Skeletal muscle tissue (tissue), 3 donors: ENCODE measurements at regions not wholly inside any gene's neighbourhood (a gene's known extent, or its start where the extent isn't known, plus 50 kb on each side); places are given as distances from the start of the nearest gene placed in this dataset.

Experiments
- H3K27ac ChIP-seq: one replicate; pipeline ENCODE4 v1.7.0; 2013; ENCODE audit warnings: mild to moderate bottlenecking, low read depth, low read length, inconsistent platforms
- H3K27me3 ChIP-seq, 3 donors: one replicate each; pipeline ENCODE4 v1.7.0; 2013; ENCODE audit warnings: low read length in 3 of 3; ENCODE audit not compliant: control insufficient read depth in 3 of 3, insufficient read depth in 3 of 3
- H3K36me3 ChIP-seq, 3 donors: one replicate each; pipeline ENCODE4 v1.7.0; 2013; ENCODE audit warnings: low read length in 3 of 3; ENCODE audit not compliant: control insufficient read depth in 3 of 3, insufficient read depth in 3 of 3
- H3K4me1 ChIP-seq, 3 donors: one replicate each; pipeline ENCODE4 v1.7.0; 2013; ENCODE audit warnings: low read length in 3 of 3, mild to moderate bottlenecking in 3 of 3; ENCODE audit not compliant: control insufficient read depth in 3 of 3, insufficient read depth in 3 of 3
- H3K4me3 ChIP-seq, 3 donors: one replicate each; pipeline ENCODE4 v1.7.0; 2013; ENCODE audit warnings: low read length in 3 of 3
- H3K9ac ChIP-seq, 3 donors: one replicate each; pipeline ENCODE4 v1.7.0; 2013; ENCODE audit warnings: low read length in 3 of 3, mild to moderate bottlenecking in 3 of 3, moderate library complexity in 2 of 3, low read depth in 1 of 3
- H3K9me3 ChIP-seq, 3 donors: one replicate each; pipeline ENCODE4 v1.7.0; 2013; ENCODE audit warnings: low read length in 3 of 3; ENCODE audit not compliant: control insufficient read depth in 3 of 3
- donor health status: Osteomylitis.

DNA sequence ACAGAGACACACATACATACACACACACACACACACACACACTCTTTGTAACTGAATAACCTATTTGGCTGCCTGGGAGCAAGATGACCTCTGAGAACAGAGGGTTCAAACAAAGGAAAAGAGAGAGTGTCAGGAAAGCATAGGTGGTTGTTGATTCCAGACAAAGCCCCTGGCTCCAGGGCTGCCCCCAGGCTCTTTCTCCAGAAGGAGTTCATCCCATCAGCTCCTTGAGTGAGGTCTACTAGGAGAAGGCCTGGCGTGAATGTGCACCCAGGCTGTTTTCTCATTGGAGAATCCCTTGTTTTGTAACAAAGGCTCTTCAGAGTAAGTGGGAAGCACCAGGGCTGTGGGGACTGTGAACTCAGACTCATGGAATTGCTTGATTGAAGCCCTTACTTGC lies 151.9 kb downstream of the EMP1 start:
- Histone ChIP-seq H3K9ac (no peak overlapping the region), H3K4me3 (no peak overlapping the region), H3K27me3 (no peaks in the 10 kb centered on the region), H3K9me3 (no peaks in the 10 kb centered on the region), H3K36me3 (no peaks in the 10 kb centered on the region), H3K27ac (no peak overlapping the region), H3K4me1 (no peaks in the 10 kb centered on the region)

DNA sequence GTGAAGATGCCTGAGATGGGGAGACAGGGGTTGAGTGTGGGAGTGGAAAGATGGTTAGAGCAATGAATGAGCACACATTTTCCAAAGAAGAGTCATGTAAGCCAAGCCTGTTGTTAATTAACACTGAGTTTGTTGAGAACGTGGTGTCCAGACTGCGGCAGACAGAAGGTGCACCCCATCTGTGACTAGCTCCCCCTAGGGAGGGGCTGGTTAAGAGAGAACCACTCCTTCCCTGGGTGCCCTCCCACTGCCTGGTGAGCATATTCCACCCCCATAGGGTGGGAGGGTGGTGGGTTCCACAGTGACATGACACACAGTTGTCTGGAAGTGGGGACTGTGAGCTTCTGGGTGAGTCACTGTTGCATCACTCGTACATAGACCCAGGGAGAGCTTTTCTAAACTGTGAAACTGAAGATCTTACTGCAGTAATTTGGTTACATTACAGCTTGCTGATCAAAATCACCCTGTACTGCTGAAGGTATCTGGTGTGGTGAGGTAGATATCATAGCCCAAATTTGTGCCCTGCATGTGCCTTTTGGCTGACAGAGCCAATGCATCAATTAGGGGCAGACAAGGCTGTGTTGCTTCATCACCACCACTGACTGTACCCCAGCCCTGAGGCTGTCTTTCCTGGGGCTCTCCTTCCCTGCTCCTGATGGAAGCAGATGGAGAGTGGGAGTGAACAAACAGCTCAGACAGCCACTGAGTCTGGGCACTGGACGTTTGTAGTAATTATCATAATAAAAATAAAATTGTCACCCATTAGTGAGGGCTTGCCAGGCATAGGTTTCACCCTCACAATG lies 150.9 kb downstream of the EMP1 start:
- Histone ChIP-seq H3K9ac (no peak overlapping the region), H3K4me1 (no peaks in the 10 kb centered on the region), H3K9me3 (no peaks in the 10 kb centered on the region), H3K27ac (no peak overlapping the region), H3K36me3 (no peaks in the 10 kb centered on the region), H3K27me3 (no peaks in the 10 kb centered on the region), H3K4me3 (no peak overlapping the region)

DNA sequence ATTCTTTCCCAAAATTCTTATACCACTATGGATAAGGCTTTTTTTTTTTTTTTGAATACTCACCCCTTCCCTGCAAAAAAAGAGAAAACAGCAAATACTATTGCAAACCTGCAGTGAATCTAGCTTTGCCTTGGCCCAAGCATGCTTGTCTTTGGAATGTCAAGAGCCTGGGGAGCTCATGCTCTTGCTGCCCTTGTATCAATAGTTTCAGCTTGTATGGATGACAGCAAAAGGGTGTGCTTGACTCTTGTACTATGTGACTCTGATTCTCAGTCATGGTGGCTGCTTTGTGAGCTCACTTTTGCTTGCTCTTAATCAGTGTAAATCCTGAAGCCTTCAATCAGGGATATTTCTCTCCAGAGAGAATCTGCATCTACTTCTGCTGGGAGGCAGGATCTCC lies 149.2 kb downstream of the EMP1 start:
- Histone ChIP-seq H3K9ac (no peak overlapping the region), H3K9me3 (no peaks in the 10 kb centered on the region), H3K27me3 (no peaks in the 10 kb centered on the region), H3K4me3 (no peak overlapping the region), H3K27ac (no peak overlapping the region), H3K36me3 (no peaks in the 10 kb centered on the region), H3K4me1 (no peaks in the 10 kb centered on the region)

DNA sequence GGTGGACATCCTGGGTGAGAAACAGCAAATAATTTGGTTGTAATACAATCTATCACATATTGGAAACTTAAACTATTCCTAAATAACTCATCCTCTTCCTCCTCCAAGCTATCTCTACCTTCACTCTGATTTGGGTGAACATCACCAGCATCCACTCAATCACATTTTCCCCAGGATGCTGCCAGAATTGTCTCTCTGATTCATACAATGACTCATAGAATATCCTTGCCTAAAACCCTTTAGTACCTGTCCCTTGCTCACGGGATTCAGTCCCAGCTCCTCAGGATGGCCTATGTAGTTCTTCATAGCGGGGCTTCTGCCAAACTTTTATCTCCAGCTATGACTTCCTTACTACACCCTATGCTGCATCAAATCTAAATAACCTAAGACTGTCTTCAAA lies 146.8 kb downstream of the EMP1 start:
- Histone ChIP-seq H3K4me3 (no peak overlapping the region), H3K9ac (no peak overlapping the region), H3K4me1 (no peaks in the 10 kb centered on the region), H3K9me3 (no peaks in the 10 kb centered on the region), H3K27ac (no peak overlapping the region), H3K36me3 (no peaks in the 10 kb centered on the region), H3K27me3 (no peaks in the 10 kb centered on the region)

DNA sequence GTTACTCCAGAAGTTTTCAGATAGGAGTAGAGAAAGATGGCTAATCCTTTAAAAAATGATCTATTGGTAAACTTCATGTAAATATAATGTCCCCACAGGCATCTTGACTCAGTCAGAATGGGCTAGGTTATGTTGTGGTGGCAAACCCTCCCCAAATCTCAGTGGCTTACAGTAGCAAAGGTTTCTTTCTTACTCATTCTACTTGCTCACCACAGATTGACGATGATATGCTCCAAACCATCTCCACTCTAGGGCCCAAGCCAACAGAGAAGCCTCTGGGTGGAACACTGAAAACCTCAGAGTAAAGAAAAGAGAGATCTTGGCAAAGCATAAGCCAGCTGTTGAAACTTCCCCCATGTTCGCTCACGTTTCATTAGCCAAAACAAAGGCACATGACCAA lies 146.4 kb downstream of the EMP1 start:
- no peak overlapping the region for H3K4me3 ChIP-seq
- no peaks in the 10 kb centered on the region for H3K4me1 ChIP-seq

DNA sequence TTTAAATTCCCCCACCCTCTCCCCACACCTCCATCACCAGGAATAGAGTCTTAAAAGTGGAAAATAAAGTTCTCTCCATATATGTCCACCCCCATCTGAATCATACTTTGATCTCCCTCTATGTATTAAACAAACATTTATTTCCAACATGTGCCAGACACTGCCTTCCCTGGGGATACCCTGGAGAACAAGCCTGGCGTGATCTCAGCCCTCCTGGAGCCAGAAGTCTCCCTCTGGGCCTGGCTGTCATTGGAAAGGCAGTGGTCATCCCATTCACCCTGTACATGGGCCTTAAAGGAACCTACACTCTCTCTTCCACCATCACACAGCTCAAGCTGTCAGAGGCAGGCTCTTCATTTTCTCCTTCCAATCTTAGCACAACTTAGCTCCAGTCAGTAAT lies 143.6 kb downstream of the EMP1 start:
- Histone ChIP-seq H3K27me3 (no peaks in the 10 kb centered on the region), H3K36me3 (no peaks in the 10 kb centered on the region), H3K4me3 (no peak overlapping the region), H3K4me1 (no peaks in the 10 kb centered on the region), H3K27ac (no peak overlapping the region), H3K9me3 (no peaks in the 10 kb centered on the region), H3K9ac (no peak overlapping the region)

More for the DNA sequence above, 146.4 kb downstream of the EMP1 start:
- Histone ChIP-seq H3K36me3 (no peaks in the 10 kb centered on the region), H3K27me3 (no peaks in the 10 kb centered on the region), H3K27ac (no peak overlapping the region), H3K9me3 (no peaks in the 10 kb centered on the region), H3K9ac (no peak overlapping the region)

DNA sequence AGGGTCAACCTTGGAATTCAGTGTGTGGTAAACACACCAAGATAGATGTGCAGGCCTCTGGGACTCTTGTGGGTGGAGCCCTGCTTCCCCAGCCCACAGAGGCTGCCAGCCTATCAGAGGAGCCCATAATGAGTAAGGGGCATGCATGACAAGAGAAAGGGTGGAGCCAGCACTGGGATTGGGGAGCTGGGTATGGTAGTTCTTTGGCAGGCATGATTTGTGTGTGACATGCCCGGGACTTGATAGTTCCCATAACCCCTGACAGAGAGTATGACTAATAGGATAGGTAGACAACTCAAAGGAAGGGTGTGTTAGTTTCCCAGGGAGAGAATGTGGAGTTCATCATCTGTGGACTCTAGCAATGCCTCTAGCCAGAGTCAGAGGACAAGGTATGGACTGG lies 143.0 kb downstream of the EMP1 start:
- H3K4me1 ChIP-seq, result no peaks in the 10 kb centered on the region

DNA sequence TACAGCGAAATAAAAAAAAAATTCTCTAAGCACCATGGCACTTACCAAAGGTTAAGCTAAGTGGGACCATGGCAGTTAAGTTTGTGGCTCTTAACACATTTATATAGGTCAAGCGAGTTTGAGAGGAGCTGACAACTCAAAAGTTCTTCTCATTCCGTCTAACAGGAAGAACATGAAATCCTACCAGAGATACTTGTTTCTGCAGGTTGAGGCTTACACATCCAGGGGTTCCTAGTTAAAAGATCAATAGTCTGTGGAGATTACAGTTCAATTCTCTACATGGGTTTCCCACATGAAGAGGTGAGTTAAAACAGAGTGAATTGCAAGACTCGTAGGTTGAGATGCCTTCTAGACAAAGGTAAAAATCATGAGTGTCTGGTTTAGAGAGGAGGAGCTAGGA lies 142.6 kb downstream of the EMP1 start:
- Histone ChIP-seq H3K9ac (no peak overlapping the region), H3K36me3 (no peaks in the 10 kb centered on the region), H3K27ac (no peak overlapping the region), H3K27me3 (no peaks in the 10 kb centered on the region), H3K4me3 (no peak overlapping the region), H3K9me3 (no peaks in the 10 kb centered on the region), H3K4me1 (no peaks in the 10 kb centered on the region)

More for the DNA sequence above, 143.0 kb downstream of the EMP1 start:
- no peak overlapping the region for H3K27ac ChIP-seq
- no peaks in the 10 kb centered on the region for H3K36me3 ChIP-seq
- H3K9me3 ChIP-seq, result no peaks in the 10 kb centered on the region
- no peaks in the 10 kb centered on the region for H3K27me3 ChIP-seq
- no peak overlapping the region for H3K9ac ChIP-seq
- H3K4me3 ChIP-seq, result no peak overlapping the region

DNA sequence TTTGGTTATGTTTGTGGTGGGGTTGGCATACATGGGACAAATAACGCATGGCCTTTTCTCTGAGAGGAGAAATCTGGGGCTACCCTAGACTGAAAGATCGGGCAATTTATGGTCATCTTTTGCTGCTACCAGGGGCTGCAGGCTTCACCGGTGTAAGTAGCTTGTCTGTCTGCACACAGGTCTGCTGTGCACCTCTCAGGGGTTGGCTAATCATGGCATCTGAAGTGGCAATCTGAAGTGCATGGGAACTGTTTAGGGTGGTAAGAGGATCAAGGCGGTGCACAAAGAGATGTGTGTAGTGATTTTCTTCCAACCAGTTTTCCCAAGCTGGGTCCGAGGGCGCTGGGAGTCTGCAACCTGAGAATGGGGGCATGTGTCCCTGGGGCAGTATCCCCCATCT lies 141.3 kb downstream of the EMP1 start:
- no peak overlapping the region for H3K4me3 ChIP-seq
- H3K27ac ChIP-seq, result no peak overlapping the region
- no peak overlapping the region for H3K9ac ChIP-seq
- H3K9me3 ChIP-seq, result no peaks in the 10 kb centered on the region
- no peaks in the 10 kb centered on the region for H3K27me3 ChIP-seq
- no peaks in the 10 kb centered on the region for H3K4me1 ChIP-seq
- H3K36me3 ChIP-seq, result no peaks in the 10 kb centered on the region

DNA sequence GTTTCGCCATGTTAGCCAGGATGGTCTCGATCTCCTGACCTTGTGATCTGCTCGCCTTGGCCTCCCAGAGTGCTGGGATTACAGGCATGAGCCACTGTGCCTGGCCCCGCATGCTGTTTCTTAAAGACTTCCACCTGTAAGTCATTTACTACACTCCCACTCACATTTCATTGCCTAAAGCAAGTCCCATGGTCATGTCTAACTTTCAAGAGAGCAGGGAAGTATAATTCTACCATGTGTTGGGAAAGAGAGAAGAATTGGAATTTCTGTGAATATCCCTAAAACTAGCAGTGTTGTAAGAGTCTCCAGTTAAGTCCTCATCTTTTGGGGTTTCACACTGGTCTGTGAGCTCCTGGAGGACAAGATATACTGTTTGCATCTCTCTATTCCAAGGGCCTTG lies 139.7 kb downstream of the EMP1 start:
- no peak overlapping the region for H3K9ac ChIP-seq
- H3K4me3 ChIP-seq, result no peak overlapping the region
- H3K27ac ChIP-seq, result no peak overlapping the region
- H3K27me3 ChIP-seq, result no peaks in the 10 kb centered on the region
- no peaks in the 10 kb centered on the region for H3K36me3 ChIP-seq
- H3K4me1 ChIP-seq, result no peaks in the 10 kb centered on the region
- H3K9me3 ChIP-seq, result no peaks in the 10 kb centered on the region
